A673 (cell line): ENCODE measurements at regions not wholly inside any gene's neighbourhood (a gene's known extent, or its start where the extent isn't known, plus 50 kb on each side); places are given as distances from the start of the nearest gene placed in this dataset.

Experiments
- BruUV-seq: library from RNA; stranded (reverse); fragments of 400-500 nt; replicated peaks from 2 replicates; lab custom pipeline; 2021; lab: Mats Ljungman, UMichigan
- CTCF ChIA-PET: fragments of 300-600 bp; sonication (Branson Sonifier 250); formaldehyde crosslinking; loops from one replicate; lab custom pipeline; 2022; ENCODE audit warnings: antibody characterized with exemption; lab: Charles Lee
- POLR2A ChIA-PET: fragments of 300-600 bp; sonication (Branson Sonifier 250); formaldehyde crosslinking; loops from one replicate; lab custom pipeline; 2022; ENCODE audit warnings: antibody characterized with exemption; ENCODE audit not compliant: low non-redundant PET; lab: Charles Lee
- DNase-seq: peaks from one replicate; pipeline ENCODE4 v3.0.0-alpha.2; 2015; ENCODE audit warnings: low spot score
- H3K27ac ChIP-seq: fragments of 200-600 bp; sonication (generic); 2 replicates; pipeline ENCODE4 v1.5.1; 2016; ENCODE audit warnings: mixed run types, low read depth, mild to moderate bottlenecking, mixed read lengths, antibody characterized with exemption, low read length; ENCODE audit not compliant: poor library complexity, severe bottlenecking
- H3K27me3 ChIP-seq: fragments of 200-600 bp; sonication (generic); replicated peaks from 2 replicates; pipeline ENCODE4 v1.6.1; 2017; ENCODE audit warnings: mixed run types, low read depth, mild to moderate bottlenecking, mixed read lengths, antibody characterized with exemption, low read length; ENCODE audit not compliant: insufficient read depth, poor library complexity
- H3K36me3 ChIP-seq: fragments of 200-600 bp; sonication (generic); 2 replicates; pipeline ENCODE4 v1.6.1; 2016; ENCODE audit warnings: mixed run types, mild to moderate bottlenecking, mixed read lengths, antibody characterized with exemption, low read length; ENCODE audit not compliant: insufficient read depth, poor library complexity, severe bottlenecking
- H3K4me1 ChIP-seq: fragments of 200-600 bp; sonication (generic); 2 replicates; pipeline ENCODE4 v1.6.1; 2017; ENCODE audit warnings: mixed run types, mild to moderate bottlenecking, mixed read lengths, antibody characterized with exemption, low read length; ENCODE audit not compliant: insufficient read depth, poor library complexity, severe bottlenecking
- H3K4me3 ChIP-seq: fragments of 200-600 bp; sonication (generic); 2 replicates; pipeline ENCODE4 v1.5.1; 2016; ENCODE audit warnings: low read depth, mixed run types, mild to moderate bottlenecking, mixed read lengths, low read length; ENCODE audit not compliant: poor library complexity, severe bottlenecking
- H3K9me3 ChIP-seq: fragments of 200-600 bp; sonication (generic); 2 replicates; pipeline ENCODE4 v1.6.1; 2016; ENCODE audit warnings: mixed run types, low read depth, mild to moderate bottlenecking, mixed read lengths, antibody characterized with exemption, low read length; ENCODE audit not compliant: poor library complexity, severe bottlenecking
- EZH2 ChIP-seq: fragments of 200-600 bp; sonication (generic); IDR thresholded peaks from 2 replicates; pipeline ENCODE4 v1.6.1; 2017; ENCODE audit warnings: borderline replicate concordance, low read depth, mild to moderate bottlenecking, mixed read lengths, antibody characterized with exemption, low read length; ENCODE audit not compliant: poor library complexity, severe bottlenecking
- intact Hi-C: fragments of 100-400 bp; cut with micrococcal nuclease; formaldehyde crosslinking; loops from one replicate; pipeline ENCODE4 v1.10.0; 2022; ENCODE audit not compliant: unreplicated experiment
- TF ChIP-seq, protein P1 (sequence below): fragments of 300-800, 200-600 bp; sonication (generic); conservative IDR thresholded peaks from 2 replicates; pipeline ENCODE4 v1.5.1; 2017; ENCODE audit warnings: low read depth, mild to moderate bottlenecking, antibody characterized with exemption, low read length, moderate library complexity, mixed read lengths

GRCh38 chr12:88923631-88924030 lies 343.4 kb upstream of the KITLG start:
- H3K27me3 ChIP-seq, result no peaks in the 10 kb centered on the region
- H3K27ac ChIP-seq, result no peak overlapping the region
- no TSS peak for BruUV-seq
- no peaks in the 10 kb centered on the region for H3K4me1 ChIP-seq
- DNase-seq, result no peak
- H3K36me3 ChIP-seq, result no peaks in the 10 kb centered on the region
- CTCF ChIA-PET, result no interaction called here
- no peak for TF ChIP-seq EZH2
- TF ChIP-seq, protein P1, sequence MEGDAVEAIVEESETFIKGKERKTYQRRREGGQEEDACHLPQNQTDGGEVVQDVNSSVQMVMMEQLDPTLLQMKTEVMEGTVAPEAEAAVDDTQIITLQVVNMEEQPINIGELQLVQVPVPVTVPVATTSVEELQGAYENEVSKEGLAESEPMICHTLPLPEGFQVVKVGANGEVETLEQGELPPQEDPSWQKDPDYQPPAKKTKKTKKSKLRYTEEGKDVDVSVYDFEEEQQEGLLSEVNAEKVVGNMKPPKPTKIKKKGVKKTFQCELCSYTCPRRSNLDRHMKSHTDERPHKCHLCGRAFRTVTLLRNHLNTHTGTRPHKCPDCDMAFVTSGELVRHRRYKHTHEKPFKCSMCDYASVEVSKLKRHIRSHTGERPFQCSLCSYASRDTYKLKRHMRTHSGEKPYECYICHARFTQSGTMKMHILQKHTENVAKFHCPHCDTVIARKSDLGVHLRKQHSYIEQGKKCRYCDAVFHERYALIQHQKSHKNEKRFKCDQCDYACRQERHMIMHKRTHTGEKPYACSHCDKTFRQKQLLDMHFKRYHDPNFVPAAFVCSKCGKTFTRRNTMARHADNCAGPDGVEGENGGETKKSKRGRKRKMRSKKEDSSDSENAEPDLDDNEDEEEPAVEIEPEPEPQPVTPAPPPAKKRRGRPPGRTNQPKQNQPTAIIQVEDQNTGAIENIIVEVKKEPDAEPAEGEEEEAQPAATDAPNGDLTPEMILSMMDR, result no peak
- H3K4me3 ChIP-seq, result no peak overlapping the region
- intact Hi-C loops, result no loop called here
- POLR2A ChIA-PET, result no interaction called here
- H3K9me3 ChIP-seq, result no peaks in the 10 kb centered on the region

GRCh38 chr12:88922816-88923215 lies 342.5 kb upstream of the KITLG start:
- no TSS peak for BruUV-seq
- intact Hi-C loops, result no loop called here
- no peaks in the 10 kb centered on the region for H3K4me1 ChIP-seq
- TF ChIP-seq, protein P1, result no peak
- TF ChIP-seq EZH2, result no peak
- H3K36me3 ChIP-seq, result no peaks in the 10 kb centered on the region
- no peaks in the 10 kb centered on the region for H3K27me3 ChIP-seq
- H3K27ac ChIP-seq, result no peak overlapping the region
- POLR2A ChIA-PET, result no interaction called here
- H3K9me3 ChIP-seq, result no peaks in the 10 kb centered on the region
- H3K4me3 ChIP-seq, result no peak overlapping the region
- CTCF ChIA-PET, result no interaction called here
- no peak for DNase-seq

DNA sequence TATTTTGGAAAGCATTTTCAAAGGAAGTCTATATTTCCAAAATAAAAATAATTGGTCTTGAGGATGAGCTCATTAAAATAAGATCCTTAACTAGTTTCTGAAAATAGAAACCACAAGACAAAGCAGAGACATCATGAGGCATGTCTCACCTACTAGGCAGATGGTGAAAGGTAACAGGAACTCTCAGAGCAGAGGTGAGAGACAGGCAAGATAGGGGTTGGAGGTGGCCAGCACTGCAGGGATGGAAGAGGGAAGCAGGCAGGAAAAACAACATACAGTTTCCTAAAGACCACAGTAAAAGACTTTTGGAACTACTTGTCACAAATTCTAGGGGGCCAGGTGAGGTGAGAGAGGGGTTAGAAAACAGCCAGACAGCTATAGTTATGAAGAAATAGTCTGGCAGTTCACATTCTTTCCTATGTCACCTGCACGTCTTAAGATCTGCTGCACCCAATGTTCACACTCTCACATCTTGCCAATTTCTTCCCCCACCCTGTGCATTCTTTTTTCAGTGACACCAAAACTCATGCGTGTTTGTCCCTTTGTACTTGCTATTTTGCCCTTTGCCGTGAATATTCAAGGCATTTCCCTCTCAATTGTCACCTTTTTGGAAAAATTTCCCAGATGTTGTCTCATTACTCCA lies 341.7 kb upstream of the KITLG start:
- Histone ChIP-seq H3K36me3 (no peaks in the 10 kb centered on the region), H3K9me3 (no peaks in the 10 kb centered on the region), H3K4me1 (no peaks in the 10 kb centered on the region), H3K4me3 (no peak overlapping the region), H3K27me3 (no peaks in the 10 kb centered on the region), H3K27ac (no peak overlapping the region)
- intact Hi-C loops, result no loop called here
- DNase-seq, result no peak
- ChIA-PET CTCF (no interaction called here), POLR2A (no interaction called here)
- TF ChIP-seq EZH2, result no peak
- TF ChIP-seq, protein P1, result no peak
- BruUV-seq, result no TSS peak
